ENCODE measurements at regions not wholly inside any gene's neighbourhood (a gene's known extent, or its start where the extent isn't known, plus 50 kb on each side); places are given as distances from the start of the nearest gene placed in this dataset.

- TF ChIP-seq CTCF (IDR thresholded peaks at IDR 0.05; ENCODE audit: borderline replicate concordance), result no peak
- Histone ChIP-seq H3K4me1 (peaks cover 44% of the 10 kb centered on the region), H3K9me3 (replicated peaks) (no peaks in the 10 kb centered on the region), H3K27ac (replicated peaks) (no peak overlapping the region), H3K4me3 (no peak overlapping the region), H3K36me3 (no peaks in the 10 kb centered on the region), H3K27me3 (ENCODE audit: low read depth) (no peaks in the 10 kb centered on the region)
- no peak for DNase-seq
- intact Hi-C loops (cut with micrococcal nuclease), result no loop called here
These were observed 286.1 kb upstream of the KLF6 start for GRCh38 chr10:4070921-4071660.

- no peak overlapping the region for H3K4me3 ChIP-seq
- H3K27me3 ChIP-seq (ENCODE audit: low read depth), result no peaks in the 10 kb centered on the region
- intact Hi-C loops (cut with micrococcal nuclease), result no loop called here
- no peak for DNase-seq
- peak overlapping the region; percentile 51 for H3K27ac ChIP-seq (replicated peaks)
- no peak for TF ChIP-seq CTCF (IDR thresholded peaks at IDR 0.05; ENCODE audit: borderline replicate concordance)
- H3K4me1 ChIP-seq, result peaks cover 42% of the 10 kb centered on the region
- no peaks in the 10 kb centered on the region for H3K9me3 ChIP-seq (replicated peaks)
- no peaks in the 10 kb centered on the region for H3K36me3 ChIP-seq
These were observed 285.2 kb upstream of the KLF6 start for GRCh38 chr10:4070184-4070583.

- Histone ChIP-seq H3K27ac (replicated peaks) (peak overlapping the region; percentile 51), H3K27me3 (ENCODE audit: low read depth) (no peaks in the 10 kb centered on the region), H3K36me3 (no peaks in the 10 kb centered on the region), H3K4me1 (peaks cover 35% of the 10 kb centered on the region), H3K4me3 (no peak overlapping the region), H3K9me3 (replicated peaks) (no peaks in the 10 kb centered on the region)
- no peak for DNase-seq
- TF ChIP-seq CTCF (IDR thresholded peaks at IDR 0.05; ENCODE audit: borderline replicate concordance), result no peak
- intact Hi-C loops (cut with micrococcal nuclease), result no loop called here
These were observed 284.5 kb upstream of the KLF6 start for GRCh38 chr10:4069491-4069890.

- H3K27ac ChIP-seq (replicated peaks), result no peak overlapping the region
- no peaks in the 10 kb centered on the region for H3K27me3 ChIP-seq (ENCODE audit: low read depth)
- no peak overlapping the region for H3K4me3 ChIP-seq
- no peak for TF ChIP-seq CTCF (IDR thresholded peaks at IDR 0.05; ENCODE audit: borderline replicate concordance)
- no peaks in the 10 kb centered on the region for H3K36me3 ChIP-seq
- no peaks in the 10 kb centered on the region for H3K9me3 ChIP-seq (replicated peaks)
- intact Hi-C loops (cut with micrococcal nuclease), result no loop called here
- DNase-seq, result no peak
- peaks cover 27% of the 10 kb centered on the region for H3K4me1 ChIP-seq
These were observed 283.6 kb upstream of the KLF6 start for GRCh38 chr10:4068629-4069028.

- H3K27ac ChIP-seq (replicated peaks), result no peak overlapping the region
- intact Hi-C loops (cut with micrococcal nuclease), result no loop called here
These were observed 283.0 kb upstream of the KLF6 start for GRCh38 chr10:4067931-4068561.

More at GRCh38 chr10:4067931-4068561, 283.0 kb upstream of the KLF6 start:
- H3K4me3 ChIP-seq, result no peak overlapping the region
- no peaks in the 10 kb centered on the region for H3K9me3 ChIP-seq (replicated peaks)
- peaks cover 24% of the 10 kb centered on the region for H3K4me1 ChIP-seq
- H3K27me3 ChIP-seq (ENCODE audit: low read depth), result no peaks in the 10 kb centered on the region
- DNase-seq, result no peak
- no peak for TF ChIP-seq CTCF (IDR thresholded peaks at IDR 0.05; ENCODE audit: borderline replicate concordance)
- no peaks in the 10 kb centered on the region for H3K36me3 ChIP-seq

Data from left ventricle myocardium inferior (tissue), 1 donor.